Thyroid gland (tissue), 4 donors: ENCODE measurements at regions not wholly inside any gene's neighbourhood (a gene's known extent, or its start where the extent isn't known, plus 50 kb on each side); places are given as distances from the start of the nearest gene placed in this dataset.

Source experiments
- CTCF ChIP-seq, 6 experiments: fragments of 200-600 bp in 3 of 6; fragments of 450-650 bp in 3 of 6; sonication (generic) in 3 of 6; IDR thresholded peaks; one replicate each; pipeline ENCODE4 v1.5.1; 2016 to 2019; ENCODE audit warnings: antibody characterized with exemption in 6 of 6, mild to moderate bottlenecking in 2 of 6, inconsistent platforms in 1 of 6, moderate library complexity in 1 of 6
- POLR2A ChIP-seq, 2 donors: fragments of 450-650 bp; IDR thresholded peaks; one replicate each; pipeline ENCODE4 v1.6.1; 2017; ENCODE audit warnings: antibody characterized with exemption in 2 of 2, mild to moderate bottlenecking in 2 of 2, moderate library complexity in 1 of 2

- TF ChIP-seq CTCF (IDR thresholded peaks at IDR 0.05) (no peak), POLR2A (IDR thresholded peaks at IDR 0.05) (no peak)
These were observed 685.6 kb downstream of the EFNA5 start for GRCh38 chr5:106985174-106985573.
